ENCODE measurements at regions not wholly inside any gene's neighbourhood (a gene's known extent, or its start where the extent isn't known, plus 50 kb on each side); places are given as distances from the start of the nearest gene placed in this dataset.

- Mint-ChIP-seq H3K4me3 (no peak overlapping the region), H3K9me3 (peaks cover 3% of the 10 kb centered on the region), H3K36me3 (ENCODE audit: low read depth) (no peaks in the 10 kb centered on the region), H3K27me3 (ENCODE audit: insufficient read depth) (no peaks in the 10 kb centered on the region), H3K4me1 (peaks cover 3% of the 10 kb centered on the region), H3K27ac (no peak overlapping the region)
- H3K4me1 ChIP-seq (ENCODE audit: control insufficient read depth, insufficient read depth, low read length), result no peaks in the 10 kb centered on the region
- H3K27ac ChIP-seq (ENCODE audit: low read depth, low read length), result no peak overlapping the region
- no peaks in the 10 kb centered on the region for H3K27me3 ChIP-seq (ENCODE audit: control insufficient read depth, insufficient read depth, low read length, poor library complexity, severe bottlenecking)
- DNase-seq, result no peak
- TF ChIP-seq CTCF (conservative IDR thresholded peaks at IDR 0.05), result no peak
- H3K9me3 ChIP-seq (ENCODE audit: control insufficient read depth, low read length), result no peaks in the 10 kb centered on the region
- H3K36me3 ChIP-seq (ENCODE audit: control insufficient read depth, insufficient read depth, low read length), result no peaks in the 10 kb centered on the region
- H3K9ac ChIP-seq (ENCODE audit: extremely low read depth, low read length, poor library complexity, severe bottlenecking), result no peak overlapping the region
- no peak overlapping the region for H3K4me3 ChIP-seq (ENCODE audit: low read length)
Measured at GRCh38 chr7:10568891-10569290, 404.8 kb upstream of the PHF14 start.

DNA sequence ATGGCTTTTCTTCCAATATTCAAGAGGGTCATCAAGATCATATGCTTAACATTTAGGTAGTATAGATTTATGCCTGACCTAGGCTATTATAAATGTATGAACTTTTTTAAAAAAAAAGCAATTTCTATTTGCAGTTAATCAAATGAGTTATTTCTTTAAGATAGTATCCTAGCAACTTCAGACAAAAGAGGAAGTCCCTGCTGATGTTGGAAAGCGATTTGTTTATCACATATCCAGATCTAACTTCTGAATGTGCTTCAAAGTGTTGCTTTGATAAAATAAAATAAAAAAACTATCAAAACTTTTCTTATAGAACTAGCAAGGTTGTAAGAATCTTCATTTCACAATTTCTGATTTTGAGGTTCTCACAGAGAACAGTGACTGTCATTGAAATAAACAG lies 401.9 kb upstream of the PHF14 start:
- Mint-ChIP-seq H3K27ac (no peak overlapping the region), H3K4me1 (peaks cover 10% of the 10 kb centered on the region), H3K27me3 (ENCODE audit: insufficient read depth) (no peaks in the 10 kb centered on the region), H3K4me3 (no peak overlapping the region), H3K9me3 (peaks cover 1% of the 10 kb centered on the region), H3K36me3 (ENCODE audit: low read depth) (no peaks in the 10 kb centered on the region)
- no peak overlapping the region for H3K4me3 ChIP-seq (ENCODE audit: low read length)
- no peaks in the 10 kb centered on the region for H3K4me1 ChIP-seq (ENCODE audit: control insufficient read depth, insufficient read depth, low read length)
- H3K9me3 ChIP-seq (ENCODE audit: control insufficient read depth, low read length), result no peaks in the 10 kb centered on the region
- H3K27ac ChIP-seq (ENCODE audit: low read depth, low read length), result no peak overlapping the region
- no peak for DNase-seq
- H3K9ac ChIP-seq (ENCODE audit: extremely low read depth, low read length, poor library complexity, severe bottlenecking), result no peak overlapping the region
- no peaks in the 10 kb centered on the region for H3K27me3 ChIP-seq (ENCODE audit: control insufficient read depth, insufficient read depth, low read length, poor library complexity, severe bottlenecking)
- 100% methylated on average over 1 of the region's 1 CpG; no CpG with 5 or more reads in 1 of the 2 experiments for WGBS, 2 experiments (ENCODE audit: insufficient coverage in 1 of 2, insufficient read length in 1 of 2)
- H3K36me3 ChIP-seq (ENCODE audit: control insufficient read depth, insufficient read depth, low read length), result no peaks in the 10 kb centered on the region
- no peak for TF ChIP-seq CTCF (conservative IDR thresholded peaks at IDR 0.05)

- Mint-ChIP-seq H3K9me3 (no peaks in the 10 kb centered on the region), H3K4me3 (no peak overlapping the region), H3K27me3 (ENCODE audit: insufficient read depth) (no peaks in the 10 kb centered on the region), H3K27ac (no peak overlapping the region), H3K36me3 (ENCODE audit: low read depth) (no peaks in the 10 kb centered on the region), H3K4me1 (peaks cover 31% of the 10 kb centered on the region)
- H3K9me3 ChIP-seq (ENCODE audit: control insufficient read depth, low read length), result no peaks in the 10 kb centered on the region
- TF ChIP-seq CTCF (conservative IDR thresholded peaks at IDR 0.05), result no peak
- 91 to 100% methylated on average over 2 to 3 of the region's 3 CpGs for WGBS, 2 experiments (ENCODE audit: insufficient coverage in 1 of 2, insufficient read length in 1 of 2)
- no peaks in the 10 kb centered on the region for H3K36me3 ChIP-seq (ENCODE audit: control insufficient read depth, insufficient read depth, low read length)
- H3K9ac ChIP-seq (ENCODE audit: extremely low read depth, low read length, poor library complexity, severe bottlenecking), result no peak overlapping the region
- no peak for DNase-seq
- H3K4me1 ChIP-seq (ENCODE audit: control insufficient read depth, insufficient read depth, low read length), result peaks cover 5% of the 10 kb centered on the region
- no peak overlapping the region for H3K4me3 ChIP-seq (ENCODE audit: low read length)
- H3K27me3 ChIP-seq (ENCODE audit: control insufficient read depth, insufficient read depth, low read length, poor library complexity, severe bottlenecking), result no peaks in the 10 kb centered on the region
- no peak overlapping the region for H3K27ac ChIP-seq (ENCODE audit: low read depth, low read length)
Measured at GRCh38 chr7:10577866-10578374, 395.8 kb upstream of the PHF14 start.
